Gastrocnemius medialis (tissue), 4 donors: ENCODE measurements at regions not wholly inside any gene's neighbourhood (a gene's known extent, or its start where the extent isn't known, plus 50 kb on each side); places are given as distances from the start of the nearest gene placed in this dataset.

Experiments used
- POLR2A ChIP-seq, 2 donors: fragments of 450-650 bp; IDR thresholded peaks; one replicate each; pipeline ENCODE4 v1.6.1; 2017; ENCODE audit warnings: antibody characterized with exemption in 2 of 2, mild to moderate bottlenecking in 2 of 2, moderate library complexity in 2 of 2
- TF ChIP-seq, protein P1 (sequence below), 5 experiments: fragments of 450-650 bp in 3 of 5; fragments of 200-600 bp in 2 of 5; sonication (generic) in 2 of 5; IDR thresholded peaks in 4 of 5; conservative IDR thresholded peaks in 1 of 5; 1 replicate in 4 of 5; 2 replicates in 1 of 5; pipeline ENCODE4 v1.5.1; 2016 to 2019; ENCODE audit warnings: antibody characterized with exemption in 5 of 5, mild to moderate bottlenecking in 3 of 5, moderate library complexity in 3 of 5

DNA sequence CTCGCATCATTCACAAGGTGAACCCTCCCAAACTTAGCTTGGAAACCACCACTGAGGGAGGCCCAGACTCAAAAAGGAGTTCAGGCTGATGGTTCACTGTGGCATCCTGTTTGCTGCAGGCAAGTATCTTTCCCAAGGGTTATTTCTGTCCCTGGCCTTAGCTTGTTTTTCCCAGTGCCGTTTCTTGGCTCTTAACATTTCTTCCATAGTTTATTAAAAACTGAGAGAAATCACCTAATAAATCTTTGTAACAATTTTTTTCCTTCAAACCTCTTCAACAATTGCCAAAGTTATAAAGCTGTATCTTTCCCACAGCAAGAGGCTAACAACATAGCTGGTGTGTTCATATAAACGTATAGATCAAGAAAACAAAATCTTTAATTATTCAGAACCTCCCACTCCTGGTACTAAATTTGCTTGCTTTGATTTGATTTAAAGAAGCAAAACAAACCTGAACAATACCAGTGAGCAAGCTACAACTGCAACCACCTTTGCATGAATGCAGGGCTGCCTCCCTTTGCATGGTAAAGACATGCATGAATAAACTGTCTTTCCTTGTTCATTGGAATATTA, 234.9 kb upstream of the STT3B start:
- TF ChIP-seq POLR2A (IDR thresholded peaks at IDR 0.05), result no peak
- TF ChIP-seq, protein P1, sequence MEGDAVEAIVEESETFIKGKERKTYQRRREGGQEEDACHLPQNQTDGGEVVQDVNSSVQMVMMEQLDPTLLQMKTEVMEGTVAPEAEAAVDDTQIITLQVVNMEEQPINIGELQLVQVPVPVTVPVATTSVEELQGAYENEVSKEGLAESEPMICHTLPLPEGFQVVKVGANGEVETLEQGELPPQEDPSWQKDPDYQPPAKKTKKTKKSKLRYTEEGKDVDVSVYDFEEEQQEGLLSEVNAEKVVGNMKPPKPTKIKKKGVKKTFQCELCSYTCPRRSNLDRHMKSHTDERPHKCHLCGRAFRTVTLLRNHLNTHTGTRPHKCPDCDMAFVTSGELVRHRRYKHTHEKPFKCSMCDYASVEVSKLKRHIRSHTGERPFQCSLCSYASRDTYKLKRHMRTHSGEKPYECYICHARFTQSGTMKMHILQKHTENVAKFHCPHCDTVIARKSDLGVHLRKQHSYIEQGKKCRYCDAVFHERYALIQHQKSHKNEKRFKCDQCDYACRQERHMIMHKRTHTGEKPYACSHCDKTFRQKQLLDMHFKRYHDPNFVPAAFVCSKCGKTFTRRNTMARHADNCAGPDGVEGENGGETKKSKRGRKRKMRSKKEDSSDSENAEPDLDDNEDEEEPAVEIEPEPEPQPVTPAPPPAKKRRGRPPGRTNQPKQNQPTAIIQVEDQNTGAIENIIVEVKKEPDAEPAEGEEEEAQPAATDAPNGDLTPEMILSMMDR (IDR thresholded peaks at IDR 0.05 in 4 of 5, conservative IDR thresholded peaks at IDR 0.05 in 1 of 5), result no peak
